Activated CD8-positive, alpha-beta memory T cell treated with anti-CD3 and anti-CD28 coated beads for 36 hours (primary cell): ENCODE measurements at regions not wholly inside any gene's neighbourhood (a gene's known extent, or its start where the extent isn't known, plus 50 kb on each side); places are given as distances from the start of the nearest gene placed in this dataset.
"Not testable (repeated sequence)": the region's sequence is repeated elsewhere in the genome, so short reads cannot be mapped to it uniquely, and the experiment has no call there.

Experiments
- CTCF ChIA-PET: fragments of 350-600 bp; sonication (Branson Sonifier 250); formaldehyde crosslinking; loops from one replicate; lab custom pipeline; 2021; ENCODE audit warnings: antibody characterized with exemption; lab: Charles Lee
- POLR2A ChIA-PET: fragments of 350-600 bp; sonication (Branson Sonifier 250); formaldehyde crosslinking; loops from one replicate; lab custom pipeline; 2021; ENCODE audit warnings: antibody characterized with exemption; lab: Charles Lee

DNA sequence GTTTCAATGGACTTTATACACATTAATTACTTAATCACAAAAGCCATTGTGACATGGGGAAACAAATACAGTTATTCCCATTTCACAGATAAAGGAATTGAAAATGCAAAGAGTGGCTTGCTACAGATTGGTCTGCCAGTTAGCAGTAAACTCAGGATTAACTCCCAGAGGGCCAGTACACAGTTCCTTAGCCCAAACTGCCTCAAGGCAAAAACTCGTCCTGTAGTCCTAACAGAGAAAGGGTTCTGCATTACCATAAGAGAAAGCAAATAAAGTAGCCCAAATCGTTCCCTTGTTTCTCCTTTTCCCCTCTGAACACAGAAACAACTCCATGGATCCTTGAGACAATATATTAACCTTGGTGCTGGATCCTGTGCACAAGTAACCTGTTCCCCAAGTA, 274.4 kb downstream of the LRIG3 start:
- ChIA-PET POLR2A (no interaction called here), CTCF (interaction anchor here (1.0 kb wide), 1 partner anchor 12 kb away, joined by 3 read pairs; no protein-coding TSS in a partner anchor)

DNA sequence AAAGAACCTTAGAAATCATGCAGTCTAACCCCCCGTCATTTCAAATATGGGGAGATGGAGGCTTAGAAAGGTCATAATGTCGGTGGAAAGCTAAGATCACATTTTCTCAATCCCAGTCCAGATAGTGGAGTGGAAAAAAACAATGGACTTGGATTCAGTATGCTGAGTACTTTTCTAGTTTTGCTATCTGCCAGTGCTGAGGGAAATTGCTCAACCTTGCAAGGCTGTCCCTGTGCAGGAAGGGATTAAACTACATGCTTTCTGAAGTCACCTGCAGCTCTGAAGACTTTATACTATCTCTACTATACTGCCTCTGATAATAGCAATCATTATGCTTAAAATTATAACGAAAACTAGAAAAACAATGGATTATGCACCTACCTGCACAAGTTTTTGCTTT, 272.8 kb downstream of the LRIG3 start:
- CTCF ChIA-PET: no interaction called here
- POLR2A ChIA-PET: no interaction called here

DNA sequence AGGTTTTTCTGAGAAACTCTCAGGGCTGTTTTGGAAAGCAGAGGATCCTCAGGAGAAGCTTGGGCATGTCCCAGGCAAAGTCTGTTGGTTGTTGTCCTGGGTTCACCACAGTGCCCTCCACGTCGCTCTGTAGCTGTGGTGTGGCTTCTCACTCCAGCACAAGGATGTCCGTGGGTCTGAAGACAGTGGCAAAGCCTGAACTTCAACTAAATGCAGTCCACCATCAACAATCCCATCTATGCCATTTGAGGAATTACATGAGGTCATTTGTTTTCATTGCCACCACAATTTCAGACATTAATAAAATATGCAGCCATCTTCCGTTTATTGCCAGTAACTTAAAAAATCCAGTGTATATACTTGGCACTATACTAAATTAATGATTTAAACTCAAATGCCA, 272.1 kb downstream of the LRIG3 start:
- POLR2A ChIA-PET: no interaction called here
- CTCF ChIA-PET: no interaction called here

DNA sequence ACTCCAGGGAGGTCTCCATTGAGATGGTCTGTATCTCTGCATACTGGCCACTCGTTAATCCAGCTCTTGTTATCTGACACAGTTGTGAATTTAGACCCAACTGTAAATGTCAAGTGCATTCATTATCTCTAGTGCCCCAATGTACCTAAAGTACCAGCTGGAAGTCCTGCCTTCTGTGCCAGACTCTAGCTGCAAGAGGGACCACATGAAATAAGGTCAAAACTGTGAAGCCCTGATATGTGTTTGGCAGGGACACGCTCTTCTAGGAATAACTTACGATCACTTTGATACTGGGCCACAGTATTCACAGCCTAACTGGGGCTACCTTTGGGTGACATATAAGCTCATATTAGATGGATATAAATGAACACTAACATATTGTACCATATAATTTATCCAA, 268.5 kb downstream of the LRIG3 start:
- CTCF ChIA-PET: no interaction called here
- POLR2A ChIA-PET: no interaction called here

DNA sequence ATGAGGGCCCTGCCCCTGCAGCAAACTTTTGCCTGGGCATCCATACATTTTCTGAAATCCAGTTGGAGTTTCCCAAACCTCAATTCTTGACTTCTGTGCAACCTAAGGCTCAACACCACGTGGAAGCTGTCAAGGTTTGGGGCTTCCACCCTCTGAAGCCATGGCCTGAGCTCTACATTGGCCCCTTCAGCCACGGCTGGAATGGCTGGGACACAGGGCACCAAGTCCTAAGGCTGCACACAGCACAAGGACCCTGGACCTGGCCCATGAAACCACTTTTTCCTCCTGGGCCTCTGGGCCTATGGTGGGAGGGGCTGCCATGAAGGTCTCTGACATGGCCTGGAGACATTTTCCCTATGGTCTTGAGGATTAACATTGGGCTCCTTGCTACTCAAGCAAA, 266.3 kb downstream of the LRIG3 start:
- ChIA-PET CTCF (no interaction called here), POLR2A (no interaction called here)

DNA sequence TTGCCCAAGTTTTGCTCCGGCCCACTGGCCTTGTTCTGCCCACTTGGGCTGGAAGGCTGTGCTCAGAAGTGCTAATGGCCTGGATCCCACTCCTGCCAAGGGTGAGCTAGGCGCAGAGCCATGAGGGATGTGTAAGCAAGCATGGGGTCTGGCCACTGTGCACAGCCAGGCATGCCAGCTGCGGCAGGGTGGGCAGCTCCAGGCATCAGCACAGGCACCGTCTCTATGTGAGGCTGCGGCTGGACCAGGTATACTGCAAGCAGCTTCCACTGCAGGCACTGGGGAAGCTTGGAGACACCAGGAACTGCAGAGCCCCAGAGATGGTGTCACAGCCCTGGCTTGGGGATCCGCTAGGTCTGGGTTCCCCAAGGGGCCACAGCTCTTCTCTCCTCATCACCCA, 264.9 kb downstream of the LRIG3 start:
- POLR2A ChIA-PET: no interaction called here
- CTCF ChIA-PET: no interaction called here

DNA sequence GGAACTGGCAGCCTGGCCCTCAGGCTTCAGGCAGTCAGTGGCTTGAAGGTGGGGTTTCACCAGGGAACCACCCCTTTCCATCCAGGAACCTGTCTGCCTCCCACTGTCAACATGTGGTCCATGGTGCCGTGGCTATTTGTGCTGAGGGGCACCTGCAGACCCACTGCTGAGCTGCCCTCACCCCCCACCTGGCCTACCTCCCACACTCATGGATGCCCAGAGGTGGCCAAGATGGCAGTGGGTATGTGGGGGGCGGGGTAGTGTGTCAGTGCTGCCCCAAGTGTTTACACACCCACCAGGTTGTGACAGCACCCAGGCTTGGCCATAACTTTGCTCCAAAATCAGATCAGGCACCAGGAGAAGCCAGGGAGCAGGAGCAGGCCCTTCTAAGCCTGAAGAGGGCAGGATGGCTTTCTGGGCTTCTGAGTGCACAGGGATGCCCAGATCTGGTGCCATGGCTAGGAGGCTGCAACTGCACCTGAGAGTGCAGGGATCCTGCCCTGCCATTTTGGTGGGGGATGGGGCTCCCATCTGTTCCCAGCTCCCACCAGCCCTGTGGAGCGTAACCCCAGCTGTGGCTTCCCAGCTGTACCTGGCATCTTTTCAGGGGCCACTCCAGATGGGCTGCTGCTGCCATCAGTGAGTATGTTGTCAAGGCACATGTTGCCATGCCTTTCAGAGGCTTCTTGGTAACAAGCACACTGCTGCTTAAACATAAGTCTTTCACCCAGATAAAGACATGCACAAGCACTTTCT, 263.9 kb downstream of the LRIG3 start:
- POLR2A ChIA-PET: no interaction called here
- CTCF ChIA-PET: no interaction called here

DNA sequence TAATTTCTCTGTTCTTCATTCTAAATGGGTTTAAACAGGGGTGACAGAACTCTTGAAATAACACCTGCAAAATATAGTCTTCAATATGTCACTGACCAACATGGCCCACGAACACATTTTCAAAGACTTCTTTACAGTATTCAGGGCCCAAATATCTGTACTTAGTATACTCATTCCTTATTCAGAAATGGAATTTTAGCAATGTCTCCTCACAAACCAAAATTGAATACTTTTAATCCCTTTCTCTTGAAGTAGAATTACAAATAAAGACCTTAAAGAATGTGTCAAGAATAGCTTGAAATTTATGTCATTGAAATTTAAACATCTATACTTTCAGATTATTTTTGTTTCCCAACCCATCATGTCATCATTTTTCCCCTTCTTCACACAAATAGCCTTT, 263.1 kb downstream of the LRIG3 start:
- CTCF ChIA-PET: interaction anchor here (1.1 kb wide), 1 partner anchor 11 kb away, joined by 3 read pairs; no protein-coding TSS in a partner anchor

DNA sequence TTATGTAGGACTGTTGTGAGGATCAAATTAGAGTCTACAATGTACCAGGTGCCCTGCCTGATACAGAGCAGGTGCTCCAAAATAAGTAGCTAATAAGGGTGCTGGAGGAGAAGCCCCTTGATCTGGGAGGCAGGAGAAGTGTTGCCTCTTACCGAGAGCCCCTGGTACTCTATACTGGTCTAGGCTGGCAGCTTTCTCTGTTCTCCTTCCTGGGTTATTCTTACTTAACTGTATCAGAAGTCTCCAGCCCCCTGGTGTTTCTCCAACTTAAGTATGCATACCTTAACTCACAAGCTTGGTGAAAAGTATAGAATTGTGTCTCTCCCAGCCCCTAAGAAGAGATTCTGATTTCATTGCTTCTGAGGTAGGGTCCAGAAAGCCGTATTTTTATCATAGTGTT, 254.9 kb downstream of the LRIG3 start:
- POLR2A ChIA-PET: no interaction called here

More for the DNA sequence above, 263.1 kb downstream of the LRIG3 start:
- POLR2A ChIA-PET: no interaction called here

DNA sequence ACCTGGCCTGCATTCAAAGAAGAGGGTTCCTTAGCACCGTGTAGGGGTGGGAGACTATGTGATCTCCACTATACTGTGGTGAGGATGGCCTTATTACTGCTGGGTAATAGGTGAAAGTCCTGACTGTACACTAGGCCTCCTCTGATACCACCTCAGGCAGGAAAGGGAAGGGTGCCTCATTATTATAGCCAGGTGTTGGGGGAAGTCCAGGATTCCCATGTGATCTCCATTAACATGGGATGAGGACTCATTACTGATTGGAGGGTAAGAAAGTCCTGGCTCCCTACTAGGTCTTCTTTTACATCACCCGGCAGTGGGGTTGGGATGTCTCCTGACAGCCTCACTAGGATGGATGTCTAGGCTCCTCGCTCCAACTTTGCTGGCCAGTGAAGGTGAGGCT, 252.1 kb downstream of the LRIG3 start:
- POLR2A ChIA-PET: no interaction called here
- CTCF ChIA-PET: no interaction called here

More for the DNA sequence above, 254.9 kb downstream of the LRIG3 start:
- CTCF ChIA-PET: no interaction called here

DNA sequence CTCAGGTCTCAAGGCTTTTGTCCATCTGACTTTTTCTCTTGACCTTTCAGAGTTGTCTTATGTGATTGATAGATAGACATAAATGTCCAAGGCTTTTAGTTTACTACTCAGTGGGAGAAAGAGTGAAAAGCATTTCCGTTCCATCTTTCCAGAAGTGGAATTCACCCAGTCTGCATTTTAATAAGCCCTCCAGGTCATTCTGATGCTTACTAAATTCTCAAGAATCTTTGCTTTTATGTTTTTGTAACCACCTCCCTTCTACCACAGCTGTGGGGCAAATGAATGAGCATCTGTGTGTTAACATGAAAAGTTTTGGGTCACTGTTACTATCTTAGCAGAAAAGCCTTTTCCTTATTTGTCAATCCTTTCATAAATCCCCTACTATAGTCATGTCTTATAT, 251.4 kb downstream of the LRIG3 start:
- CTCF ChIA-PET: no interaction called here

DNA sequence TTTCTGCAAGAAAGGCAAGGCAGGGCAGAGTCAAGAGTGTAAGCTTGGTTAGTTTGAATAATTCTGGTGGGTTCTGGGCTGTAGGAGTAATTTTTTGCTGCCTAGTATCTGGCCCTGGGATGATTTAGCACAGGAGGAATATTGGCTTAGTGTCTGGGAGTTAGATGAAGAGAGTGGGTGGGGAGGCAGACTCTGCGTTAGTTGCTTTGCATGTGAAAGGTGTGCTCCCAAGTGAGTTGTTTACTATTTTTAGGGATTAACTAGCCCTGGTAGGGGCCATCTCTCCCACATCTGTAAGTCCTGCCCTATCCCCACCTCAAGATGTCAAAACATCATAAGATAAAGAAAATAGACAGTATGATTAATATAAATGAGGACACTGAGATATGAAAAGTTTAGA, 249.7 kb downstream of the LRIG3 start:
- ChIA-PET CTCF (no interaction called here), POLR2A (no interaction called here)

More for the DNA sequence above, 251.4 kb downstream of the LRIG3 start:
- POLR2A ChIA-PET: no interaction called here

DNA sequence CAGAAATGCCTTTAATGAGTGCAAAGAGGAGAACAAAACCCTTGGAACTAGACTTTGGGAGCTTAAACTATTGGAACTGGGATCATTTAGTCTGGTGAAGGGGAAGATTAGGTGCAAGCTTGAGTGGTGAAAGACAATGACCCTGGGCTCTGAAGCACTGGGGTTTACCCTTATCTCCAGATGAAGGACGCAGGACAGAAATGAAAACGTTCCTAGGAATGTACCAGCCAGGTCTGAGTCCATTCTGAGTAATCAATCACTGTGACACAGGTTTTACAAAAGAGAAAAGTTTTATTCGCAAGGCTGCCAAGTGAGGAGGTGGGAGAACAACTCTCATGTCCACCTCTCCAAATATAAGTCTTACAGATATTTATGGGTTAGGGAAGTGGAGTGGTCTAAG, 249.1 kb downstream of the LRIG3 start:
- ChIA-PET CTCF (no interaction called here), POLR2A (no interaction called here)

DNA sequence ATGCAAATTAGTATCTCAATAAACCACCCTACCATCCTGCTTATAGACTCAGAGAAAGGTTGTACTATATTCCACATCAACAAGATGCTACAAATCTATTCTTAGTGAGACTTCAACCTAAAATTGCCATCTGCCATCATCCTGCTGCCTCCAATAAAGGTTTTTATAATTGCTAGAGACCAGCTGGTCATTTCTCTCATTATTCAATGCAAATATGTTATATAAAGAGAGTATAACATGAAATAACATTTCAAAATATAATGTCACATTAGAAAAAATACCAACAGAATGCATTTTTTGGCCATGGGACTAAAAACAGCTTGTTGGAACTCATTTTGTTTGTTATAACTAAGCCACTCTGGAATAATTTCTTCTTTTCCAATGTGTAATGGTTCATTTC, 247.3 kb downstream of the LRIG3 start:
- CTCF ChIA-PET: no interaction called here
- POLR2A ChIA-PET: no interaction called here

DNA sequence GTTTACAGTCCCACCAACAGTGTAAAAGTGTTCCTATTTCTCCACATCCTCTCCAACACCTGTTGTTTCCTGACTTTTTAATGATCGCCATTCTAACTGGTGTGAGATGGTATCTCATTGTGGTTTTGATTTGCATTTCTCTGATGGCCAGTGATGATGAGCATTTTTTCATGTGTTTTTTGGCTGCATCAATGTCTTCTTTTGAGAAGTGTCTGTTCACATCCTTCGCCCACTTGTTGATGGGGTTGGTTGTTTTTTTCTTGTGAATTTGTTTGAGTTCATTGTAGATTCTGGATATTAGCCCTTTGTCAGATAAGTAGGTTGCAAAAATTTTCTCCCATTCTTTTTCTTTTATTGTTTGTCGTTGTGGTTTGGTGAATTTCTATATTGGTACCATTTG, 242.5 kb downstream of the LRIG3 start:
- POLR2A ChIA-PET, CTCF ChIA-PET: not testable (repeated sequence)

DNA sequence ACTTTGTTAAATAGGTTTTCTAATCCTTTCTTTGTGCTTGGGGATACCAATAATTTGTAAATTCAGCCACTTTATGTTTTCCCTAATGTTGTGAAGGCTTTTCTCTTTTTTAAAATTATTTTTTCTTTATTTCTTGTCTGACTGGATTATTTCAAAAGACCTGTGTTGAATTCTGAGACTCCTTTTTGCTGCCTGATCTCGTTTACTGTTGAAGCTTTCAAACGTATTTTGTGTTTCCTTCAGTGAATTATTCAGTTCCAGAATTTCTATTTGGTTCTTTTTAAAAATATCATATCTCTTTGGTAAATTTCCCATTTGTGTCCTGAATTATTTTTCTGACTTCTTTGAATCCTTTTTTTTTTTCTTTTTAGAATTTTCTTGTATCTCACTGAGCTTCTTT, 241.6 kb downstream of the LRIG3 start:
- POLR2A ChIA-PET: no interaction called here
- CTCF ChIA-PET: no interaction called here

DNA sequence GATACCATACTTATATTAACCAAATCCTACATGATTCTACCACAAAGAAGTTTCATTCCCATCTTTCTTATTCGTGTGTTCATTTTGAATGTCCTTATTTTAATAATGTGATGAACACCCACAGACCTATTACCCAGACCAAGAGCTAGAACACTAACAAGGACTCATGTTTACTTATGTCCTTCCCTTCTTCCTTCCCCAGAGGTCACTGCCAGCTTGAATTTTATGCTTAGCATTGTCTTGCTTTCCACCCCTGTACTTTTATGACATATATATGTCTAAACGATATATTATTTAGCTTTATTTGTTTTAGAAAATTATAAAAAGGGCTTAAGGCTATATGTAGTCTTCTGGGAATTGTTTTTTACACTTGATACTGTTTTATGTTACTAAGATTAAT, 238.6 kb downstream of the LRIG3 start:
- CTCF ChIA-PET: no interaction called here
- POLR2A ChIA-PET: no interaction called here

DNA sequence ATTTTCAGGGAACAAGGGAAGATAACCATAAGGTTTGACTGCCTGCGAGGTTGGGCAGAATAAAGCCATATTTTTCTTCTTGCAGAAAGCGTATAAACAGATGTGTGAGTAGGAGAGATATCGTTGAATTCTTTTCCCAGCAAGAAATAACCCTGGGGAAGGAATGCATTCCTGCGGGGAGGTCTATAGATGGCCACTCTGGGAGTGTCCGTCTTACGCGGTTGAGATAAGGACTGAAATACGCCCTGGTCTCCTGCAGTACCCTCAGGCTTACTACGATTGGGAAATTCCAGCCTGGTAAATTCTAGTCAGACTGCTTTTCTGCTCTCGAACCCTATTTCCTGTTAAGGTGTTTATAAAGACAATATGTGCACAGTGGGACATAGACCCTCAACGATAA, 225.0 kb downstream of the LRIG3 start:
- CTCF ChIA-PET: no interaction called here
- POLR2A ChIA-PET: no interaction called here

DNA sequence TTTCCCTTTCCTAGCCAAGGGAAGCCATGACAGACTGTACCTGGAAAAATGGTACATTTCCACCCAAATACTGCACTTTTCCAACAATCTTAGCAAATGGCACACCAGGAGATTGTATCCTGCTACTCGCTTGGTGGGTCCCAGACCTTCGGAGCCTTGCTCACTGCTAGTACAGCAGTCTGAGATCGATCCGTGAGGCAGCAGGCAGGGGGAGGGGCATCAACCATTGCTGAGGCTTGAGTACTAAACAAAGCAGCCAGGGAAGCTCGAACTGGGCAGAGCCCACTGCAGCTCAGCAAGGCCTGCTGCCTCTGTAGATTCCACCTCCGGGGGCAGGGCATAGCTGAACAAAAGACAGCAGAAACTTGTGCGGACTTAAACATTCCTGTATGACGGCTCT, 218.8 kb downstream of the LRIG3 start:
- CTCF ChIA-PET: no interaction called here

DNA sequence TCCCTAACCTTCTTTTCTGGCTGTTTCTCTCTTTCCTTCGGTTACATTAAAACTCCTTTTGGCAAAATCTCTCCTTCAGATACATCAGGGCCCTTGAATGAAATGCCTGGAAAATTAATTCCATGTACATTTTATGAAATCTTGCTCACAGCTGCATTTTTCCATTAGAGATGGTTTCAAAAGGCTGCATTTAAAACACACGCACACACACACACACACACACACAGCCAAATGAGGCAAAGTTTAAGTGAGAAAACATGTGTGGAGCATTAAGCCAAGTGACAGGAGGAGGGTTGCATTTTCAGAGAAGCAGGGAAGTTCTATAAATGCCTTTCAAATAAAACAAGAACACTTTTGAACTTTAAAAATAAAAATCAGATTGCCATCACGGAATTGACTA, 216.4 kb downstream of the LRIG3 start:
- CTCF ChIA-PET: no interaction called here
- POLR2A ChIA-PET: no interaction called here

More for the DNA sequence above, 218.8 kb downstream of the LRIG3 start:
- POLR2A ChIA-PET: no interaction called here

DNA sequence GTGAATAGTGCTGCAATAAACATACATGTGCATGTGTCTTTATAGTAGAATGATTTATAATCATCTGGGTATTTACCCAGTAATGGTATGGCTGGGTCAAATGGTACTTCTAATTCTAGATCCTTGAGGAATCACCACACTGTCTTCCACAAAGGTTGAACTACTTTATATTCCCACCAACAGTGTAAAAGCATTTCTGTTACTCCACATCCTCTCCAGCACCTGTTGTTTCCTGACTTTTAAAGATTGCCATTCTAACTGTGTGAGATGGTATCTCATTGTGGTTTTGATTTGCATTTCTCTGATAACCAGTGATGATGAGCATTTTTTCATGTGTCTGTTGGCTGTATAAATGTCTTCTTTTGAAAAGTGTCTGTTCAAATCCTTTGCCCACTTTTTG, 215.5 kb downstream of the LRIG3 start:
- POLR2A ChIA-PET: not testable (repeated sequence)

DNA sequence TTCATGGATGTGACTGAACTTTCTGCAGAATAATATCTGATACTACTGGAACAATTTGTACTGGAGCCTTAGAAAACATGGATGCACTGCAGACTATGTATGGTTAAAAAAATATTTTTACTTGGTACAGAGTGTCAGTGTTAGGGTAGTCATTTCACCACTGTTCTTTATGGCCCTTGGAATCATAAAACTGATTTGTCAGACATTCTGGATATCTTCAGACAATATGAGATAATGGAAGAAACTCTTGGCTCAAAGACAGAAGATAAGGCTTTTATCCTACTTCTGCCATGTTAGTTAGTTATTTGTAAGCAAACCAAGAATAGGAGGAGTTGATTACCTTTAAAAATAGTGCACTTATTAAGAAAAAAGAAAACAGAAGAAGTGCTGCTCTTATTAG, 209.4 kb downstream of the LRIG3 start:
- CTCF ChIA-PET: no interaction called here
- POLR2A ChIA-PET: no interaction called here

More for the DNA sequence above, 215.5 kb downstream of the LRIG3 start:
- CTCF ChIA-PET: not testable (repeated sequence)
